GM12878 (cell line): ENCODE measurements at regions not wholly inside any gene's neighbourhood (a gene's known extent, or its start where the extent isn't known, plus 50 kb on each side); places are given as distances from the start of the nearest gene placed in this dataset.
"Not testable (repeated sequence)": the region's sequence is repeated elsewhere in the genome, so short reads cannot be mapped to it uniquely, and the experiment has no call there.

Source experiments
- ATAC-seq: fragments of 200-7000 bp; cut with Tn5 transposase; 3 replicates; pipeline ENCODE4 v1.9.1; 2020; ENCODE audit warnings: mild to moderate bottlenecking, moderate library complexity
- BruUV-seq: library from RNA; stranded (reverse); fragments of 400-500 nt; replicated peaks from 2 replicates; lab custom pipeline; 2021; lab: Mats Ljungman, UMichigan
- CTCF ChIA-PET: fragments of 300-600 bp; sonication (Branson Sonifier 250); formaldehyde crosslinking; extraction: SDS; loops from one replicate; lab custom pipeline; 2021; ENCODE audit warnings: inconsistent platforms; lab: Yijun Ruan, JAX
- POLR2A ChIA-PET: fragments of 350-600 bp; formaldehyde crosslinking; extraction: SDS; loops from one replicate; lab custom pipeline; 2021; ENCODE audit warnings: inconsistent platforms; lab: Charles Lee
- RAD21 ChIA-PET: fragments of 300-600 bp; sonication (Branson Sonifier 250); formaldehyde crosslinking; loops from one replicate; lab custom pipeline; 2023; ENCODE audit warnings: antibody characterized with exemption; ENCODE audit not compliant: unreplicated experiment; lab: Charles Lee
- SMC1A ChIA-PET: fragments of 300-600 bp; sonication (Branson Sonifier 250); formaldehyde crosslinking; loops from one replicate; lab custom pipeline; 2023; ENCODE audit not compliant: unreplicated experiment, uncharacterized antibody; lab: Charles Lee
- DNase-seq: peaks from one replicate; pipeline ENCODE4 v3.0.0-alpha.2; 2011; ENCODE audit warnings: low read depth, low spot score
- FAIRE-seq: peaks from 3 replicates; lab custom pipeline; 2011; peaks lifted over from hg19 to GRCh38; lab: Jason Lieb, UNC
- H2AFZ ChIP-seq: 2 replicates; pipeline ENCODE4 v1.6.0; 2011; ENCODE audit warnings: low read depth, low read length, control low read depth; ENCODE audit not compliant: control insufficient read depth
- H3K27ac ChIP-seq: 2 replicates; pipeline ENCODE4 v1.5.1; 2011; ENCODE audit warnings: control low read depth; ENCODE audit not compliant: control insufficient read depth, insufficient read depth
- H3K27me3 ChIP-seq, 2 experiments: replicated peaks in 1 of 2; 2 replicates each; pipeline versions ENCODE4 v1.6.0 to v1.6.1; 2011; ENCODE audit warnings: low read length in 1 of 2; ENCODE audit not compliant: control insufficient read depth in 2 of 2, insufficient read depth in 2 of 2
- H3K36me3 ChIP-seq, 2 experiments: 2 replicates each; pipeline ENCODE4 v1.5.1; 2011; ENCODE audit warnings: low read length in 1 of 2; ENCODE audit not compliant: control insufficient read depth in 2 of 2, insufficient read depth in 2 of 2
- H3K4me1 ChIP-seq: 2 replicates; pipeline ENCODE4 v1.6.1; 2011; ENCODE audit warnings: mild to moderate bottlenecking, low read length, moderate library complexity, mixed read lengths; ENCODE audit not compliant: control insufficient read depth, insufficient read depth
- H3K4me2 ChIP-seq: 2 replicates; pipeline ENCODE4 v1.6.0; 2011; ENCODE audit warnings: control low read depth; ENCODE audit not compliant: control insufficient read depth, insufficient read depth
- H3K4me3 ChIP-seq: fragments of 200-600 bp; sonication (generic); 2 replicates; pipeline ENCODE4 v1.5.1; 2016
- H3K79me2 ChIP-seq: 2 replicates; pipeline ENCODE4 v1.6.0; 2011; ENCODE audit warnings: low read length; ENCODE audit not compliant: control insufficient read depth, insufficient read depth
- H3K9ac ChIP-seq: 2 replicates; pipeline ENCODE4 v1.8.0; 2011; ENCODE audit warnings: low read length, control low read depth, mixed read lengths; ENCODE audit not compliant: control insufficient read depth, insufficient read depth
- H3K9me3 ChIP-seq: replicated peaks from 3 replicates; pipeline ENCODE4 v1.5.1; 2011; ENCODE audit warnings: mild to moderate bottlenecking, low read length; ENCODE audit not compliant: control insufficient read depth, insufficient read depth
- H4K20me1 ChIP-seq: 2 replicates; pipeline ENCODE4 v1.6.0; 2011; ENCODE audit not compliant: control insufficient read depth, insufficient read depth
- CHD1 ChIP-seq: IDR thresholded peaks from 2 replicates; pipeline ENCODE4 v1.6.1; 2012; ENCODE audit warnings: low read depth, low read length, improper control_type of control experiment
- CHD4 ChIP-seq: fragments of 200-600 bp; sonication (generic); IDR thresholded peaks from 2 replicates; pipeline ENCODE4 v1.6.1; 2016; ENCODE audit warnings: mild to moderate bottlenecking
- MTA3 ChIP-seq: IDR thresholded peaks from 2 replicates; pipeline ENCODE4 v1.6.1; 2012; ENCODE audit warnings: low read length, inconsistent platforms, borderline replicate concordance
- SMC3 ChIP-seq: IDR thresholded peaks from 2 replicates; pipeline ENCODE4 v1.6.1; 2011; ENCODE audit warnings: low read length, improper control_type of control experiment, borderline replicate concordance
- WGBS: methylation state at CpG from one replicate; pipeline ENCODE4 v1.1.6; 2016; ENCODE audit warnings: low lambda C conversion rate; ENCODE audit not compliant: insufficient replicate concordance, insufficient coverage; ENCODE audit errors: missing lambda C conversion rate; 5-methylcytosine and 5-hydroxymethylcytosine counted together
- in situ Hi-C: fragments of 300-500 bp; cut with MboI; formaldehyde crosslinking; loops from 9 replicates; pipeline ENCODE4 v1.14.3; 2018; ENCODE audit warnings: mixed read lengths
- intact Hi-C: fragments of 100-400 bp; cut with micrococcal nuclease; formaldehyde crosslinking; loops from one replicate; pipeline ENCODE4 v1.14.2; 2022; ENCODE audit not compliant: unreplicated experiment
- TF ChIP-seq, protein P1 (sequence below), 3 experiments: IDR thresholded peaks in 2 of 3; conservative IDR thresholded peaks in 1 of 3; 2 replicates each; pipeline ENCODE4 v1.5.1; 2011; ENCODE audit warnings: low read depth in 3 of 3, low read length in 3 of 3, mild to moderate bottlenecking in 3 of 3, control low read depth in 2 of 3, moderate library complexity in 2 of 3, inconsistent platforms in 1 of 3, mixed read lengths in 1 of 3; ENCODE audit not compliant: control insufficient read depth in 2 of 3, insufficient read depth in 1 of 3; ENCODE audit errors: extremely low read depth in 1 of 3
- TF ChIP-seq, protein P2 (sequence below): fragments of 450-650 bp; IDR thresholded peaks from 2 replicates; pipeline ENCODE4 v1.6.1; 2016; ENCODE audit warnings: mild to moderate bottlenecking, moderate library complexity, borderline replicate concordance
- TF ChIP-seq, protein P3 (sequence below): fragments of 450-650 bp; IDR thresholded peaks from 2 replicates; pipeline ENCODE4 v1.6.1; 2017; ENCODE audit warnings: antibody characterized with exemption, mild to moderate bottlenecking, moderate library complexity

DNA sequence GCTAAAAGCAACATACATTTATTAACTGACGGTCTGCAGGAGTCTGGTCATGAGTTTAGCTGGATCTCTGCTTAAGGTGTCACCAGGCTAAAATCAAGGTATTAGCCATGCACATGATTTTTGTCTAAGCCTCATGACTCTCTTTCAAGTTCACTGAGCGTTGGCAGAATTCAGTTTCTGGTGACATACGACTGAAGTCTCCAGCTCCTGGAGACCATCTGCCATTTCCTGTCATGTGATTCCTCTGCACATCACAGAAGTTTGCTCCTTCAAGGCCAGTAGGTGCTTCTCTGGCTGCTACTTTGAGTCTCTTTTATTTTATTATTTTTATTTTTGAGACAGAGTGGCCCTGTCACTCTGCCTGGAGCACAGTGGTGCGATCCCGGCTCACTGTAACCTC is 148.4 kb upstream of the EYA4 start (continued):
- TF ChIP-seq, protein P1, sequence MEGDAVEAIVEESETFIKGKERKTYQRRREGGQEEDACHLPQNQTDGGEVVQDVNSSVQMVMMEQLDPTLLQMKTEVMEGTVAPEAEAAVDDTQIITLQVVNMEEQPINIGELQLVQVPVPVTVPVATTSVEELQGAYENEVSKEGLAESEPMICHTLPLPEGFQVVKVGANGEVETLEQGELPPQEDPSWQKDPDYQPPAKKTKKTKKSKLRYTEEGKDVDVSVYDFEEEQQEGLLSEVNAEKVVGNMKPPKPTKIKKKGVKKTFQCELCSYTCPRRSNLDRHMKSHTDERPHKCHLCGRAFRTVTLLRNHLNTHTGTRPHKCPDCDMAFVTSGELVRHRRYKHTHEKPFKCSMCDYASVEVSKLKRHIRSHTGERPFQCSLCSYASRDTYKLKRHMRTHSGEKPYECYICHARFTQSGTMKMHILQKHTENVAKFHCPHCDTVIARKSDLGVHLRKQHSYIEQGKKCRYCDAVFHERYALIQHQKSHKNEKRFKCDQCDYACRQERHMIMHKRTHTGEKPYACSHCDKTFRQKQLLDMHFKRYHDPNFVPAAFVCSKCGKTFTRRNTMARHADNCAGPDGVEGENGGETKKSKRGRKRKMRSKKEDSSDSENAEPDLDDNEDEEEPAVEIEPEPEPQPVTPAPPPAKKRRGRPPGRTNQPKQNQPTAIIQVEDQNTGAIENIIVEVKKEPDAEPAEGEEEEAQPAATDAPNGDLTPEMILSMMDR (IDR thresholded peaks at IDR 0.05 in 2 of 3, conservative IDR thresholded peaks at IDR 0.05 in 1 of 3; ENCODE audit: control insufficient read depth in 2 of 3, extremely low read depth in 1 of 3, insufficient read depth in 1 of 3, low read depth in 3 of 3, low read length in 3 of 3): no peak
- no peak for TF ChIP-seq CHD1

GRCh38 chr6:133093211-133093610 is 147.9 kb upstream of the EYA4 start:
- intact Hi-C loops, H4K20me1 ChIP-seq, H3K27ac ChIP-seq, H3K4me2 ChIP-seq, DNase-seq, CTCF ChIA-PET, H3K9ac ChIP-seq, H2AFZ ChIP-seq, H3K79me2 ChIP-seq, H3K27me3 ChIP-seq, SMC1A ChIA-PET, FAIRE-seq, ATAC-seq, BruUV-seq, H3K9me3 ChIP-seq, in situ Hi-C loops, H3K36me3 ChIP-seq, POLR2A ChIA-PET, H3K4me3 ChIP-seq, RAD21 ChIA-PET, H3K4me1 ChIP-seq: not testable (repeated sequence)
- 24% methylated on average over 3 of the region's 3 CpGs for WGBS

DNA sequence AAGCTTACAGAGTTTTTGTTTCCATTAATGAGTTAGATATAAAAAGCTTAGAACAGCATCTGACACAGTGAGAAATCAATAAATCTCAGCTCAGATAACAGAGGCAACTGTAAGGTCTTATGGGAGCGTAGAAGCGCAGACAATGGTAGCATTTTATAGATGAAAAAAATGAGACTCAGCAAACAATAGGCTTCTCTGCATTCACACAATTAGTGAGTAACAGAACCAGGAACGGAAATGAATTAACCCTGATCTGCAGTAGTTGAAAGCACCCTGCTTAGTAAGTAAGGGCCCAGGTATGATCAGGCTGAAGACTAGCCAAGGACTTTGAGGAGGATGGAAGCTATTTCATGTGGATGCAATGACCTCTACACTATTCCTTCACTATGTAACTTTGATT is 147.2 kb upstream of the EYA4 start:
- POLR2A ChIA-PET: no interaction called here
- TF ChIP-seq, protein P2, sequence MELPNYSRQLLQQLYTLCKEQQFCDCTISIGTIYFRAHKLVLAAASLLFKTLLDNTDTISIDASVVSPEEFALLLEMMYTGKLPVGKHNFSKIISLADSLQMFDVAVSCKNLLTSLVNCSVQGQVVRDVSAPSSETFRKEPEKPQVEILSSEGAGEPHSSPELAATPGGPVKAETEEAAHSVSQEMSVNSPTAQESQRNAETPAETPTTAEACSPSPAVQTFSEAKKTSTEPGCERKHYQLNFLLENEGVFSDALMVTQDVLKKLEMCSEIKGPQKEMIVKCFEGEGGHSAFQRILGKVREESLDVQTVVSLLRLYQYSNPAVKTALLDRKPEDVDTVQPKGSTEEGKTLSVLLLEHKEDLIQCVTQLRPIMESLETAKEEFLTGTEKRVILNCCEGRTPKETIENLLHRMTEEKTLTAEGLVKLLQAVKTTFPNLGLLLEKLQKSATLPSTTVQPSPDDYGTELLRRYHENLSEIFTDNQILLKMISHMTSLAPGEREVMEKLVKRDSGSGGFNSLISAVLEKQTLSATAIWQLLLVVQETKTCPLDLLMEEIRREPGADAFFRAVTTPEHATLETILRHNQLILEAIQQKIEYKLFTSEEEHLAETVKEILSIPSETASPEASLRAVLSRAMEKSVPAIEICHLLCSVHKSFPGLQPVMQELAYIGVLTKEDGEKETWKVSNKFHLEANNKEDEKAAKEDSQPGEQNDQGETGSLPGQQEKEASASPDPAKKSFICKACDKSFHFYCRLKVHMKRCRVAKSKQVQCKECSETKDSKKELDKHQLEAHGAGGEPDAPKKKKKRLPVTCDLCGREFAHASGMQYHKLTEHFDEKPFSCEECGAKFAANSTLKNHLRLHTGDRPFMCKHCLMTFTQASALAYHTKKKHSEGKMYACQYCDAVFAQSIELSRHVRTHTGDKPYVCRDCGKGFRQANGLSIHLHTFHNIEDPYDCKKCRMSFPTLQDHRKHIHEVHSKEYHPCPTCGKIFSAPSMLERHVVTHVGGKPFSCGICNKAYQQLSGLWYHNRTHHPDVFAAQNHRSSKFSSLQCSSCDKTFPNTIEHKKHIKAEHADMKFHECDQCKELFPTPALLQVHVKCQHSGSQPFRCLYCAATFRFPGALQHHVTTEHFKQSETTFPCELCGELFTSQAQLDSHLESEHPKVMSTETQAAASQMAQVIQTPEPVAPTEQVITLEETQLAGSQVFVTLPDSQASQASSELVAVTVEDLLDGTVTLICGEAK: no peak
- no peak for TF ChIP-seq CHD4
- no peak for TF ChIP-seq MTA3
- TF ChIP-seq, protein P3, sequence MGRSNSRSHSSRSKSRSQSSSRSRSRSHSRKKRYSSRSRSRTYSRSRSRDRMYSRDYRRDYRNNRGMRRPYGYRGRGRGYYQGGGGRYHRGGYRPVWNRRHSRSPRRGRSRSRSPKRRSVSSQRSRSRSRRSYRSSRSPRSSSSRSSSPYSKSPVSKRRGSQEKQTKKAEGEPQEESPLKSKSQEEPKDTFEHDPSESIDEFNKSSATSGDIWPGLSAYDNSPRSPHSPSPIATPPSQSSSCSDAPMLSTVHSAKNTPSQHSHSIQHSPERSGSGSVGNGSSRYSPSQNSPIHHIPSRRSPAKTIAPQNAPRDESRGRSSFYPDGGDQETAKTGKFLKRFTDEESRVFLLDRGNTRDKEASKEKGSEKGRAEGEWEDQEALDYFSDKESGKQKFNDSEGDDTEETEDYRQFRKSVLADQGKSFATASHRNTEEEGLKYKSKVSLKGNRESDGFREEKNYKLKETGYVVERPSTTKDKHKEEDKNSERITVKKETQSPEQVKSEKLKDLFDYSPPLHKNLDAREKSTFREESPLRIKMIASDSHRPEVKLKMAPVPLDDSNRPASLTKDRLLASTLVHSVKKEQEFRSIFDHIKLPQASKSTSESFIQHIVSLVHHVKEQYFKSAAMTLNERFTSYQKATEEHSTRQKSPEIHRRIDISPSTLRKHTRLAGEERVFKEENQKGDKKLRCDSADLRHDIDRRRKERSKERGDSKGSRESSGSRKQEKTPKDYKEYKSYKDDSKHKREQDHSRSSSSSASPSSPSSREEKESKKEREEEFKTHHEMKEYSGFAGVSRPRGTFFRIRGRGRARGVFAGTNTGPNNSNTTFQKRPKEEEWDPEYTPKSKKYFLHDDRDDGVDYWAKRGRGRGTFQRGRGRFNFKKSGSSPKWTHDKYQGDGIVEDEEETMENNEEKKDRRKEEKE: no peak
- TF ChIP-seq SMC3: no peak

More for the DNA sequence above, 147.2 kb upstream of the EYA4 start:
- FAIRE-seq: no peak
- Histone ChIP-seq H3K27ac (no peak overlapping the region), H3K27me3 (peaks cover 0 to 1% of the 10 kb centered on the region in 2 experiments; a peak in 1 of 4 replicates), H3K9ac (no peak overlapping the region), H3K4me1 (no peaks in the 10 kb centered on the region), H3K36me3 (no peaks in the 10 kb centered on the region), H3K4me2 (no peak overlapping the region), H3K4me3 (no peak overlapping the region), H2AFZ (no peak overlapping the region), H4K20me1 (no peaks in the 10 kb centered on the region), H3K9me3 (no peaks in the 10 kb centered on the region), H3K79me2 (no peaks in the 10 kb centered on the region)
- BruUV-seq: no TSS peak
- in situ Hi-C loops: no loop called here
- ATAC-seq: no peak
- ChIA-PET CTCF (no interaction called here), RAD21 (no interaction called here), SMC1A (no interaction called here)
- 12% methylated on average over 3 of the region's 3 CpGs for WGBS
- intact Hi-C loops: no loop called here
- DNase-seq: no peak
